ENCODE measurements at regions not wholly inside any gene's neighbourhood (a gene's known extent, or its start where the extent isn't known, plus 50 kb on each side); places are given as distances from the start of the nearest gene placed in this dataset.

DNA sequence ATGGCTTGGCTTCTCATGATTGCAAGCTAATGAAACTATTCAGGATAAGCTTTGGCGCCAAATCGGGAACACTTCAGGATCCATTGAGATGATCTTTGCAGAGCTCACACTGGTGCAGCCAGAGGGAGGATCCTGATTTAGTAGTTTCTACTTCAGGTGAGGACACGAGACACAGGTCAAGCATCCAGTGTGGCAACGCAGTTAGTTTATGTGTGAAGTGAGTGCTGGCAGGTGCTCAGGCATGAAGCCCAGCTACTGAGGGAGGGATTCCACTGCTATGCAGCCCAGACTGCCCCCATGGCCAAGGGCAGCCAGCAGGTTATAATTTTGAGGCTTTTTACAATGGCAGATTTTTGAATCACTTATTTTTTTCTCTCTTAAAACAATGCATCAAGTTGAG is 113.5 kb upstream of the PCED1B start:
- TF ChIP-seq C11orf30 (IDR thresholded peaks at IDR 0.05; ENCODE audit: low read depth) (no peak), ELF4 (CRISPR knock-in tag; IDR thresholded peaks at IDR 0.05) (no peak), BACH1 (tag; IDR thresholded peaks at IDR 0.05) (no peak), YY1 (IDR thresholded peaks at IDR 0.05; ENCODE audit: borderline replicate concordance in 1 of 3, control insufficient read depth in 1 of 3, extremely low read depth in 1 of 3, insufficient read depth in 3 of 3, insufficient read length in 1 of 3, insufficient replicate concordance in 2 of 3, low read depth in 1 of 3, low read length in 2 of 3) (no peak)
- TF ChIP-seq, protein P1, sequence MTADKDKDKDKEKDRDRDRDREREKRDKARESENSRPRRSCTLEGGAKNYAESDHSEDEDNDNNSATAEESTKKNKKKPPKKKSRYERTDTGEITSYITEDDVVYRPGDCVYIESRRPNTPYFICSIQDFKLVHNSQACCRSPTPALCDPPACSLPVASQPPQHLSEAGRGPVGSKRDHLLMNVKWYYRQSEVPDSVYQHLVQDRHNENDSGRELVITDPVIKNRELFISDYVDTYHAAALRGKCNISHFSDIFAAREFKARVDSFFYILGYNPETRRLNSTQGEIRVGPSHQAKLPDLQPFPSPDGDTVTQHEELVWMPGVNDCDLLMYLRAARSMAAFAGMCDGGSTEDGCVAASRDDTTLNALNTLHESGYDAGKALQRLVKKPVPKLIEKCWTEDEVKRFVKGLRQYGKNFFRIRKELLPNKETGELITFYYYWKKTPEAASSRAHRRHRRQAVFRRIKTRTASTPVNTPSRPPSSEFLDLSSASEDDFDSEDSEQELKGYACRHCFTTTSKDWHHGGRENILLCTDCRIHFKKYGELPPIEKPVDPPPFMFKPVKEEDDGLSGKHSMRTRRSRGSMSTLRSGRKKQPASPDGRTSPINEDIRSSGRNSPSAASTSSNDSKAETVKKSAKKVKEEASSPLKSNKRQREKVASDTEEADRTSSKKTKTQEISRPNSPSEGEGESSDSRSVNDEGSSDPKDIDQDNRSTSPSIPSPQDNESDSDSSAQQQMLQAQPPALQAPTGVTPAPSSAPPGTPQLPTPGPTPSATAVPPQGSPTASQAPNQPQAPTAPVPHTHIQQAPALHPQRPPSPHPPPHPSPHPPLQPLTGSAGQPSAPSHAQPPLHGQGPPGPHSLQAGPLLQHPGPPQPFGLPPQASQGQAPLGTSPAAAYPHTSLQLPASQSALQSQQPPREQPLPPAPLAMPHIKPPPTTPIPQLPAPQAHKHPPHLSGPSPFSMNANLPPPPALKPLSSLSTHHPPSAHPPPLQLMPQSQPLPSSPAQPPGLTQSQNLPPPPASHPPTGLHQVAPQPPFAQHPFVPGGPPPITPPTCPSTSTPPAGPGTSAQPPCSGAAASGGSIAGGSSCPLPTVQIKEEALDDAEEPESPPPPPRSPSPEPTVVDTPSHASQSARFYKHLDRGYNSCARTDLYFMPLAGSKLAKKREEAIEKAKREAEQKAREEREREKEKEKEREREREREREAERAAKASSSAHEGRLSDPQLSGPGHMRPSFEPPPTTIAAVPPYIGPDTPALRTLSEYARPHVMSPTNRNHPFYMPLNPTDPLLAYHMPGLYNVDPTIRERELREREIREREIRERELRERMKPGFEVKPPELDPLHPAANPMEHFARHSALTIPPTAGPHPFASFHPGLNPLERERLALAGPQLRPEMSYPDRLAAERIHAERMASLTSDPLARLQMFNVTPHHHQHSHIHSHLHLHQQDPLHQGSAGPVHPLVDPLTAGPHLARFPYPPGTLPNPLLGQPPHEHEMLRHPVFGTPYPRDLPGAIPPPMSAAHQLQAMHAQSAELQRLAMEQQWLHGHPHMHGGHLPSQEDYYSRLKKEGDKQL (CRISPR knock-in tag; IDR thresholded peaks at IDR 0.05; ENCODE audit: borderline replicate concordance), result no peak
- TF ChIP-seq, protein P2, sequence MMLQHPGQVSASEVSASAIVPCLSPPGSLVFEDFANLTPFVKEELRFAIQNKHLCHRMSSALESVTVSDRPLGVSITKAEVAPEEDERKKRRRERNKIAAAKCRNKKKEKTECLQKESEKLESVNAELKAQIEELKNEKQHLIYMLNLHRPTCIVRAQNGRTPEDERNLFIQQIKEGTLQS (IDR thresholded peaks at IDR 0.05), result no peak
- TF ChIP-seq, protein P2 (CRISPR knock-in tag; conservative IDR thresholded peaks at IDR 0.05), result no peak

All from K562 (cell line).